Adrenal gland (tissue), 5 donors: ENCODE measurements at regions not wholly inside any gene's neighbourhood (a gene's known extent, or its start where the extent isn't known, plus 50 kb on each side); places are given as distances from the start of the nearest gene placed in this dataset.

Experiments used
- CTCF ChIP-seq, 6 experiments: fragments of 450-650 bp in 4 of 6; fragments of 200-600 bp in 2 of 6; sonication (generic) in 1 of 6; IDR thresholded peaks; 1 replicate in 5 of 6; 2 replicates in 1 of 6; pipeline versions ENCODE4 v1.5.1 to v1.8.0; 2016 to 2021; ENCODE audit warnings: antibody characterized with exemption in 6 of 6, mild to moderate bottlenecking in 2 of 6, moderate library complexity in 1 of 6
- POLR2A ChIP-seq, 2 donors: fragments of 450-650 bp; IDR thresholded peaks; one replicate each; pipeline ENCODE4 v1.6.1; 2017; ENCODE audit warnings: antibody characterized with exemption in 2 of 2, mild to moderate bottlenecking in 2 of 2, moderate library complexity in 1 of 2
- donor health status: DM: no; HTN: no; CAD: no.

- TF ChIP-seq POLR2A (IDR thresholded peaks at IDR 0.05): no peak
- TF ChIP-seq CTCF (IDR thresholded peaks at IDR 0.05): no peak
Measured at GRCh38 chr6:112504621-112505020, 157.5 kb downstream of the RFPL4B start.
